NCI-H2107 treated with DMSO at 0.1 percent for 48 hours (cell line): ENCODE measurements at regions not wholly inside any gene's neighbourhood (a gene's known extent, or its start where the extent isn't known, plus 50 kb on each side); places are given as distances from the start of the nearest gene placed in this dataset.

Experiments
- DNase-seq: peaks from one replicate; lab custom pipeline; 2025; ENCODE audit not compliant: unreplicated experiment; lab: John Stamatoyannopoulos, UW

DNA sequence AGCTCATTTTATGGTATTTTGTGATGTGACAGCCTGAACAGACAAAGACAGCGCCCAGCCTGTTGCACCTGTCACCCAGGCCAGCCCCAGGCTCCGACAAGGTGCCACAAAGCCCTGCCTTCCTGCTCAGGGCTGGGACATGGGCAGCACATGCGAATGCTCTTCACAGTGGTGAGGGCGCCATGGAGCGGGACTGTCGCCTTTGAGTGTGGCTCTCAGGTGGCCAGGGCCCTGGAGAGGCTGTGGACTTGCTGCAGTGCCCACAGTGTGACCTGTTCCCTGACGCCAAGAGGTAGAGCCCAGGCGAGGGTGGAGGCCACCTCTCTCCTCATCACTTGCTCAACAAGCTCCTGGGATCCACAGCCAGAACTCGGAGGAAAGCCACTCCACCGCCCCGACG, 346.3 kb downstream of the SHANK2 start:
- no peak for DNase-seq

DNA sequence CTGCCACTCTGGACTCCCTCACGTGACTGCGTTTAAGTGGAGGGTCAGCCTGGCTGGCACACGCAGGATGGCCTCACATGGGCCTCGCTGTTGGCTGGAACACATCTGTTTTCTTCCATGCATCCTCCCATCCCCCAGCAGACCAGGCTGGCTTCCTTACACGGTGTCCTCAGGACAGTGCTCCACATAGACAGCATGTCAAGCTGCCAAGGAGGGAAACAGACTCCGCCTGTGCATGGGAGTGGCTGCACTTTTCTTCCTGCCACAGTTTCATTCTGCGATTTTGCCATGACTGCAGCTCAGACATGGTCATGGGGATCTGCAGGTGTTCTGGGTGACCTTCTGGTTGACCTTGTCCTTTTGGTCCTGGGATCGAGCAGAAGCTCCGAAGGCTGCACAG, 344.2 kb downstream of the SHANK2 start:
- DNase-seq, result no peak

DNA sequence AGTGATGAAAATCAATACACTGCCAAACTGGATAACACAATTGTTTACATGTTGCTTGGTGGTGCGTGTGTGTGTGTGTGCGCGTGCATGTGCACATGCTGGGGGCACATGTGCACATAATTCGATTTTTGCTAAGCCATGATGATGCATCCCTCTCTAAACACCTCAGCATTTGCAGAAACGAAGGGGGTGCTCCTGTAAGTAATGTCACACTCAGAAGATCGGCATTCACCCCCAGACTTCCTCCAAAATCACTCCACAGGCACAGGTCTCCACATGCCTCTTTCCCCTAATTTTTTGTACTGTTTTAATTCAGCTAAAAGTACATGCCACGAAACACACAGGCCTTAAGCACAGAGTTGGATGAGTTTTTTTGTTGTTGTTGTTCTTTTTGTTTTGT, 341.5 kb downstream of the SHANK2 start:
- DNase-seq, result no peak

DNA sequence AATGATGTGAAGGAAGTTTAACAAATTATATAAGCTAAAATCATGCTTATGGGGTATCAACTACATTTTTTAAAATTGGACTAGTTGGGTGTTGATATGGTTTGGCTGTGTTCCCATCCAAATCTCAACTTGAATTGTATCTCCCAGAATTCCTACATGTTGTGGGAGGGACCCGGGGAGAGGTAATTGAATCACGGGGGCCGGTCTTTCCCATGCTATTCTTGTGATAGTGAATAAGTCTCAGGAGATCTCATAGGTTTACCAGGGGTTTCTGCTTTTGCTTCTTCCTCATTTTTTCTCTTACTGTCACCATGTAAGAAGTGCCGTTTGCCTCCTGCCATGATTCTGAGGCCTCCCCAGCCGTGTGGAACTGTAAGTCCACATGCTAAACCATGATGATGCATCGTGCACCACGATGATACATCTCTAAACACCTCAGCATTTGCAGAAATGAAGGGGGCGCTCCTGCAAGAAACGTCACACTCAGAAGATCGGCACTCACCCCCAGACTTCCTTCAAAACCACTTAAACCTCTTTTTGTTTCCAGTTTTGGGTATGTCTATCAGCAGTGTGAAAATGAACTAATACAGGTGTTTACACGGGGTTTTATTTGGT, 340.0 kb downstream of the SHANK2 start:
- DNase-seq, result peak; percentile 22

DNA sequence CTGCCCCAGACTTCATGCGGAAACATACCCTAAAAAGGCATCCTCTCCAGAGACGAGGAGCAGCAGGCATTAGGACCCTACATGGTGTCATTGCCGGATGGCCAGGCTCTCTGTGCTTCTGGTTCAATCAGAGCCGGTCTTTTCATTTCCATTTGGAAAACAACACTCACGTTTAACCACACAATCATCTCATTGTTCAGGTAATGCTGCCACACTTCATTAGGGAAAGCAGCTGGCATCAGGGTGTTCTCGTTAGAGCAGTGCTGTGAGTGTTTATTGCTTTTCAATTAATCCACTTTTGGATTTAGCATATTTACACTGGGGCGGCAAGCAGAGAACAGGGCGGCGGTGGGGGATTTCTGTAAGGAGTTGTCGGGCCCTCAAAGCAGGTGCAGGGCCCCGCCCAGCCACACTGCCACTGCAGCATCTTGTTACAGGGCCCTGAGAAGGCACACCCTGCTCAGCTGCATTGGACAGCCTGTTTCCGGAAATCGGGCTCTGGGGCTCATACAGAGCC, 338.6 kb downstream of the SHANK2 start:
- peak; percentile 98 for DNase-seq

DNA sequence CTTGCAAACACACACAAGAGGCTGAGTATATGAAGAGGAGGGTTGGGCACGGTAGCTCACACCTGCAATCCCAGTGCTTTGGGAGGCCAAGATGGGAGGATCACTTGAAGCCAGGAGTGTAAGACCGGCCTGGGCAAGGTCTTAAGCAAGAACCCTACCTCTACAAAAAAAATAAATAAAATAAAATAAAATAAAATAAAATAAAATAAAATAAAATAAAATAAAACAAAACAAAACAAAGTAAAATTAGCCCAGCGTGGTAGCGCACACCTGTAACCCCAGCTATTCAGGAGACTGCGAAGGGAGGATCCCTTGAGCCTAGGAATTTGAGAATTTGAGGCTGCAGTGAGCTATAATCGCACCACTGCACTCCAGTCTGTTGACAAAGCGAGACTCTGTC, 337.9 kb downstream of the SHANK2 start:
- no peak for DNase-seq

DNA sequence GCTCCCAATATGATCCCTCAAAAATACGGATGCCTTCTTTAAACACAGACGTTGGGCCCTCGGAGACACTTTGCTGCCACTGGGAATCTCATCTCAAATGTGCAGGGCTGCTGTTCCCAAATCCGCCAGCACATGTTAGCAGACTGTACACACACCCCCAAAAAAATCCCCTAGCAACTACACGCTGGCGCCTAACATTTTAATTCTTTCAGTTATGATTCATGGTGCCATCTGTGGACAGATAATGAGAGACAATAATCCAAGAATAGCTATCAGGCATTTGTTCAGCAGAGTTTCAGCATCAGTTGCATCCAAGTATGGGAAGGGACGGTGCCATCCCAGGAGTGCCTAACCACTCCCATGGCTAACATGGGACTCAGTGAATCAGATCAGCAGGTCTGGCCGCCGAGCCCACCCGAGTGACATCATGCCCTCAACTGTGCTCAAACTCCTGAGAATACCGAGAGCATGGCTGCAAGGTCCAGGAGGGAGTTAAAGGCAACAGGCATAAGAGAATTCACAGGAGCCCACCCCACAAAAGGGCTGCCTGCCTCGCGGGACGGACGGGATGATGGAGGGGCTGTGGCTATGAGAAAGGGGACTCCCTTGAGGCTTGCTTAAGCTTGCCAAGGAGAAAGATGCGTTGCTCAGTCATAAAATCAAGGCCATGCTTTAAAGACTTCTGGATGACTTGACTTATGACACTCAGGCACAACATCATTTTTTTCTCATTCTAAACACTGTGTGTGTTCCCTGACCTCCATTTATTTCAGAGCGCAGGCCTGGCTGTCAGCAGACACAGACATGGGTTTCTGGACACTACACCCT, 337.0 kb downstream of the SHANK2 start:
- DNase-seq, result no peak

DNA sequence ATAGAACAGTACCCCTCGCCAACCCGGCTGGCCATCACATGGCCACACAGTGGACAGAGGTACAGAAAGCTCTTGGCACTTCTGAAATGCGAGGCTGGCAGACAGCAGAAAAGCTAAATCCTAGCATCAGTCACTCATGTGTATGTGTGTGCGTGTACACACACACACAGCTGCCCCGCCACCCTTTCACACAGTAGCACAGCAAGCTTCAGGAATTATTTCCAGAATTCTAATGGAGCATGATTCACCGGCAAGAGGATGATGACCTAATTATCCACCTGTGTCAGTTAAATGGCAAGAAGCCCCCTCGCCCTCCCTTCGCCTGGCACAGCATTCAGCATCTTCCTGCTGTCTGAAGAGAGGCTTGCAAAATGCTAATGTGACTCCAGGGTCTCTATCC, 336.0 kb downstream of the SHANK2 start:
- no peak for DNase-seq

DNA sequence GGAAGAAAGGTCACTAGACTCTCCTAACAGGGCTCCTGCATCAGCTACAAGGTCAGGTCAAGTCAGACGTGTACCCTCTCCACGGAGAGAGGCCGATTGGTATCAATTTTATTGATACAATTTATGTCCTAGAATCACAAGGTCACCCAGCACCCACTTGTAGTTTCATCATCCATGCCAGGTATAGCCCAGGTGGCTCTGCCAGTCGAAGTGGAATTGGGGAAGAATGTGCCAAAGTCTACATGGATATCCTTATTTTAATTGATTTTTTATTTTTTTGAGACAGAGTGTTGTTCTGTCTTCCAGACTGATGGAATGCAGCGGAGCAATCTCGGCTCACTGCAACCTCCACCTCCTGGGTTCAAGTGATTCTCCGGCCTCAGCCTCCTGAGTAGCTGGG, 334.1 kb downstream of the SHANK2 start:
- DNase-seq, result no peak

DNA sequence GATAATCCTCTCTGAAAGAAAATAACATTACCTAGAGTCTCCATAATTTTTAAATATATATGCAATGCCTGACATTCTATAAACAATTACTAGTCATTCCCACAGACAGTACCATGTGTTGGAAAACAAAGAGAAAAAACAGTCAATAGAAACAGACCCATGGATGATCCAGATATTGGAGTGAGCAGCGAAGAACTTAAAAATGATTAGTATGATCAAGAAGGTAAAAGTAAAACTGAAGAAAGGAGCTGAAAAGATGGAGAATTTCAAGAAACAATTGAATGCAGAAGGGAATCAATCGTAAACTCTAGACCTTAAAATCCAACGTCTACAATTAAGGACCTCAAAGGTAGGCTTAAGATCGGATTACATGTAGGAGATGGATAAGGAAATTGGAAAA, 330.6 kb downstream of the SHANK2 start:
- DNase-seq, result no peak

DNA sequence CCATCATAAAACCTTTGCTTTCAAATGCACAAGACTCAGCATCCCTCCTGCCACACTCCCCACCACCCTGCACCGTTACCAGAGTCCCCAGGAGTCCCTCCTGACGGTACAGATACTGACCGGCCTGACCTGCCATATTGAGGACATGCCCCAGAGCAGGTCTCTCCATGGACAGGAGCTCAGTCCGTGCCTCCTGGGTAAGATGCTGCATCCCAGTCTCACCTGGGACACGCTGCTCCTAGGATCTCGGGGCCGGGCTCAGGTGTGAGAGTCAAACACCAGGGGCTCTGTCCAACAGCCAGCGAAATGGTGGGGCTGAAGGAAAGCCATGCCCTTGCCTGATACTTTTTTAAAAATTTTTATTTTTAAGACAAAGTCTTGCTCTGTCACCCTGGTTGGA, 328.3 kb downstream of the SHANK2 start:
- DNase-seq, result no peak

DNA sequence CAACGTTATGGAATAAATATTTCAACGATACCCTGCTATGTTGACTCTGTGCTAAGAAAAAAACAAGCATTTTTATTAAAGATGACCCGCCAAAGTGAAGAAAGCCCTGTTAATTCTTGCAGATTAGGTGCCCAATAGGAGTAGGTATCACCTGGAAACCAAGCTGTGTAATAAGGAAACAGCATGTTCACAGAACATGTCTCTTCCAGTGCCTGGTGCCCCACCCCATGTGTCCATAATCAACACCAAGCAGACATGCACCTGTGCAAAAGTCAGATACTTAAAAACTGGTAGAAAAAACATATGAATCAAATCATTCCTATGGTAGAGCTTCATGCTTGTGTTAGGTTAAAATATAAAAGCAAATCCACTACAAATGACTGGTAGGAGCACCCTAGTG, 327.1 kb downstream of the SHANK2 start:
- DNase-seq, result no peak

DNA sequence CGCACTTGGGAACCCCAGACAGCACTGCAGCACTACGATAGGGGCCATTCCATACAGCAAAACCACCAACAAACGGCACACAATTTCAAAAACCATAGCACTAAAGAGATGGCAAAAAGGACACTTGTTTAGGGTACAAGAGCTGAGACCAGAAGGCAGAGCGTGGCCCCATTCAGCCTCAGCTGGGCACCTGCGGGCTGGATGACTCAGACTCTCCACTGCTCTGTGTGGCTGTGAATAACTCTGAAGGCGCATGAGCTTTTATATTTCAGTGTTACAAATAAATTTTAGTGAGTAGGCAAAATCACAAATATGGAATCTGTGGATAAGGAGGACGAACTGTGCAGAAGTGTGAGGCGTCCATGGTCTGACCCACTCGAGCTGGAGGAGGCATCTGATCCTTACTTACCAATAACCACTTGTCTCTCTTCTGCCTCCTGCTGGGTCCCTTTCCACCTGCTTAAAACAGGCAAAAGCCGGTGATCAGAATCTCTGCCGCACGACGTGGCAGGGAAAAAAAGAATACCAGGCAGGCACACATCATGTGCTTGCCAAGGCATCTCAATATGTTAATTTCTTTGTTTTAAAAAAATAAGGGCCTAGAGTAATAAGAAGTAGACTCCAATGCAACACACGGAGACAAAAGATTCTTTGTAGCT, 325.7 kb downstream of the SHANK2 start:
- DNase-seq, result no peak

DNA sequence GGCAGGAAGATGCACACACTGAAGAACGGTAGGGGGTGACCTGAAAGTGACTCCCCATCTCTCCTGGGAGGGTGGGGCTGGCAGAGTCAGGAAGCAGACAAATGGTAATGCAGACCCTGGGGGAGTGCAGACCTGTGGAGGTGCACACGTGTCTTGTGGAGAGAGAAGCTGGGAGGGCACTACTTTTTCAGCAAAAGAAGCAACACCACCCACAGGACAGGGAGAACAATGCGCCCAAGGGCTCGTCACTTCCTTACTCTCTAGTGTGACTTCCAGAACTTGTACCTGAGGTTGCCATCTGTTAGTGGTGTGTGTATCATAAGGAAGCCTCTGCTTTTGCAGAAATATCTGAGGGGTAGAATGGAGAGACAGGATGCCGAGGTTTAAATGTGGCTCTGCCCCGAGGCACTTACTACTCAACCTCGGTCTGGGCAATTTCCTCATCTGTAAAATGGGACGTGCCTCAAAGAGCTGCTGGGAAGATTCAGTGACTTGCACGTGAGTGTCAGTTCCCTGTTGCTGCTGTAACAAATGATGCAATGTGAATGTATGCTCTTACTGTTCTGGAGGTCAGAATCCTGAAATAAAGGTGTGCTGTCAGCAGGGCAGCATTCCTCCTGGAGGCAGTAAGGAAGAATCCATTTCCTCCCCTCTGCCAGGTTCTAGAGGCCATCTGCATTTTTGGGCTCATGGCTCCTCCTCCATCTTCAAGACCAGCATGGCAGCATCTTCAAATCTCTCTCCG, 323.4 kb downstream of the SHANK2 start:
- DNase-seq, result no peak

DNA sequence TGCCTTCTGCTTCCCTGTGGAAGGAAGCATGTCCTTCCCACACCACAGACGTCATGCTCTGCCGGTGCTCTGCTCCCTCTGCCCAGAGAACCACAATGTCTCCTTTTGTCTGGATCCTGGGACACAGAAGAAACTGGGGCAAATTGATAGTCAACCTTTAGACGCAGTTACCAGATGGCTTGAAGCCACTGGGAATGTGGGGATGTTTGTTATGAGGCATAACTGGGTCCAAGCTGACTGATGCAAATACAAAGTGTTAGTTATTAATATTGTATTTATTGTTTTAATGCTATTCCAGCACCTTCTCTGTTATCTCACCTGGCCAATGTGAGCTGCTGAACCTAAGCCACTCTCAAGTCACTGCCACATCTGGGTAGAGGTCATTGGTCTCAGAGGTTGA, 322.2 kb downstream of the SHANK2 start:
- DNase-seq, result no peak

DNA sequence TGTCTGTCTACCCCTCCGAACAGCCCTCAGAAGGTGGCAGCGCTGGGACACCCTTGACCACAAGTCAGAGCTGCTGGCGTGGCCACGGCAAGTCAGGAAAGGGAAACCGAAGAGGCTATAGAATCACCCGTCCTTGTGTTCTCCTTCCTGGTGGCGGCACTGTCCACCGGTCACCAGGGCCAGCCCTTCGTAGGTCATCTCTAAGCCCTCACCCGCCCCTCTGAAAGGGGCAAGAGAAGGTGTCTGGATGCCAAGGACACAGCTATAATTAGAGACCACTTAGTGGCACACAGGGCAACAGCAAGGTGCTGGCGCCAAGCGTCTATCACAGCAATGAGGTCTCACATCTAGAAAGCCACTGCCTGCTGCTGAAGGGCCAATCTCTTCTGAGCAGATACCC, 320.9 kb downstream of the SHANK2 start:
- no peak for DNase-seq

DNA sequence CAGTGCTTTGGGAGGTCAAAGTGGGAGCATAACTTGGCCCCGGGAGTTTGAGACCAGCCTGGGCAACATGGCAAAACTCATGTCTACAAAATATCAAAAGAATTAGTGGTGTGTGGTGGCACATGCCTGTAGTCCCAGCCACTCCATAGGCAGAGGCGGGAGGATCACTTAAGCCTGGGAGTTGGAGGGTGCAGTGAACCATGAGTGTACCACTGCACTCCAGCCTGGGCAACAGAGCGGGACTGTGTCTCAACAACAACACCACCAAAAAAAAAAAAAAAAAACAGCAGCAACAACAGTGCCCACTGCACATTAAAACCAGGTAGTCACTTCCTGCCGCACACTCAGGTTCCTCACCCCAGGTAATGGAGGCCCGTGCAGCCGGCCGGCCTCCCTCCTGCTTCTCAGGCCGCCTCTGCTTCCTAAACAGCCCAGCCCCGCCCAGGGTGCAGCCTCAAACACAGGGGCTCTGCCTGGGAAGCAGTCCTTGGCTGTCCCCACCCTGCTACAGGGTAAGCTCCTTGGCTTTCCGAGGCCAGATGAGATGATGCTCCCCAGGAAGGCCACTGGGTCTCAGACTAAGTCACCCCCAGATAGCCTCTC, 318.3 kb downstream of the SHANK2 start:
- no peak for DNase-seq

DNA sequence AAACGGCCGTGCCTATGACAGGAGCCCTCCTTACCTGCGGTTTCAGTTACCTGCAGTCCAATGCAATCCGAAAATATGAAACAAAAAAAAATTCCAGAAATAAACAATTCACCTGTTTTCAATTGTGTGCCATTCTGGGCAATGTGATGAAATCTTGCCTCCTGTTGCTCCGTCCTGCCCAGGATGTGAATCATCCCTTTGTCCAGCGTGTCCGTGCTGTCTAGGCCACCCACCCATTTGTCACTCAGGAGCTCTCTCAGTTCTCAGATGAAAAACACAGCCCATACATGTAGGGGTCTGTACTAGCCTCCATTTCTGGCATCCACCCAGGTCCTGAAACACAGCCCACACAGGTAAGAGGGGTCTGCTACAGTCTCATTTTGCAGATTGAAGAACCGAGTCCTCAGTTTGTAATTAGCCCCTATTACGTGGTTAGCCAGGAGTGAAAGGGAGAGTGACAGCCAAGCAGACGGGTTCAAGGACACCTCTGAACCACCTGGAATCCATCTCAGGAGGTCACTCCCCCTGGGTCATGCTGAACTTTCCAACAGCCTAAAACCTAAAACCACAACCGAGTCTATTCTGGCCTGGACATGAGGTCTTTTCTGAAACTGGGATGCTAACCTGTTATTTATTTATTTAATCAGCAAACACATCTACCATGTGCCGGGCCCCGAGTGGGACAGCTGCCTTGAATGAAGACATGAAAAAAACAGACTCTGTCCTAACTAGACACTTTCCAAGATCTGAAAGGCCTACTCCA, 317.2 kb downstream of the SHANK2 start:
- DNase-seq, result no peak

DNA sequence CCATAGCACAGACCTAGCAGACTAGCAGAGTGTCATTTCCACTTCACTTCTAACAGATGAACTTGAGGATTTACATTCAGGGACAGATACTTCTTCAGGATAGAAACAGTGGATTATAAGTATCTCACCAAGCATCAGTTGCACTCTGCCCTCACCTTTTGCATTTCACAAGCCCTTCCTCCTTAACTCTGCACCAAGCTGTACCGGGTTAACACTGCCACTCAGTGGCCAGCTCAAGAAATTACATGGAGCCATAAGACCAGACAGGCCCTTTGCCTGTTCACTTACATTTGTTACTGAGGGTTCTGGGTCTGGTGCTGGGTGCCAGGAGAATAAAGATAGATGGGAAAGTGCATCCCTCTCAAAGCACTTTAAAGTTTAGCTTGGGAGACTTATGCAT, 309.8 kb downstream of the SHANK2 start:
- DNase-seq, result no peak

DNA sequence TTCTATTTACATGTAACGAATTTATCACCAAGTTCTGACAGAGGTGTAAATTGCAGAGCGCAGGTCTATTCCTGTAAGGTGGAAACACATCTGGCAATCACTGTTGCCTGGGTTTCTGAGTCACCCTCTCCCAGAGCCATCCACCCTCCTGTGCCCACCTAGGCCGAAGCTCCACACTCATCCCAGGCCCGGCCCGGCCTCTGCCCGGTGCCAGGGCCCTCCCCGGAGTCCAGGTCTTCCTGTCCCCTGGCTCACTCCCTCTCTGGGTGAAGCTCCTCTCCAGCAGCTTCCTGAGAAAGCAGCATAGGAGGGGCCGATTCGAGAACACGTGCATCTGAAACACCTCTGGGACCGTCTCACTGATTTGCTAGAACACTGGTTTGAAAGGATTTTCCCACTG, 308.2 kb downstream of the SHANK2 start:
- DNase-seq, result no peak
